PC-3 (cell line): ENCODE measurements at regions not wholly inside any gene's neighbourhood (a gene's known extent, or its start where the extent isn't known, plus 50 kb on each side); places are given as distances from the start of the nearest gene placed in this dataset.

Experiments
- EZH2 ChIP-seq: fragments of 300-600 bp; sonication (generic); IDR thresholded peaks from one replicate; pipeline ENCODE4 v1.6.1; 2017; ENCODE audit warnings: antibody characterized with exemption, mild to moderate bottlenecking, low read length; ENCODE audit not compliant: unreplicated experiment
- EZH2phosphoT487 ChIP-seq: fragments of 300-600 bp; sonication (generic); IDR thresholded peaks from 2 replicates; pipeline ENCODE4 v1.6.1; 2018; ENCODE audit warnings: mild to moderate bottlenecking, antibody characterized with exemption, low read length, borderline replicate concordance
- TF ChIP-seq, protein P1 (sequence below): fragments of 300-600 bp; sonication (generic); conservative IDR thresholded peaks from 2 replicates; pipeline ENCODE4 v1.5.1; 2017; ENCODE audit warnings: antibody characterized with exemption, low read depth, mild to moderate bottlenecking, low read length

- TF ChIP-seq, protein P1, sequence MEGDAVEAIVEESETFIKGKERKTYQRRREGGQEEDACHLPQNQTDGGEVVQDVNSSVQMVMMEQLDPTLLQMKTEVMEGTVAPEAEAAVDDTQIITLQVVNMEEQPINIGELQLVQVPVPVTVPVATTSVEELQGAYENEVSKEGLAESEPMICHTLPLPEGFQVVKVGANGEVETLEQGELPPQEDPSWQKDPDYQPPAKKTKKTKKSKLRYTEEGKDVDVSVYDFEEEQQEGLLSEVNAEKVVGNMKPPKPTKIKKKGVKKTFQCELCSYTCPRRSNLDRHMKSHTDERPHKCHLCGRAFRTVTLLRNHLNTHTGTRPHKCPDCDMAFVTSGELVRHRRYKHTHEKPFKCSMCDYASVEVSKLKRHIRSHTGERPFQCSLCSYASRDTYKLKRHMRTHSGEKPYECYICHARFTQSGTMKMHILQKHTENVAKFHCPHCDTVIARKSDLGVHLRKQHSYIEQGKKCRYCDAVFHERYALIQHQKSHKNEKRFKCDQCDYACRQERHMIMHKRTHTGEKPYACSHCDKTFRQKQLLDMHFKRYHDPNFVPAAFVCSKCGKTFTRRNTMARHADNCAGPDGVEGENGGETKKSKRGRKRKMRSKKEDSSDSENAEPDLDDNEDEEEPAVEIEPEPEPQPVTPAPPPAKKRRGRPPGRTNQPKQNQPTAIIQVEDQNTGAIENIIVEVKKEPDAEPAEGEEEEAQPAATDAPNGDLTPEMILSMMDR: no peak
- TF ChIP-seq EZH2: no peak
- TF ChIP-seq EZH2phosphoT487: no peak
These were observed 66.6 kb downstream of the ZFP36L2 start for GRCh38 chr2:43159797-43160196.
